Activated CD4-positive, alpha-beta T cell treated with anti-CD3 and anti-CD28 coated beads, Interleukin-2, amount 10 ng/mL, durations not matched to agents 24 days and 14 days (primary cell): ENCODE measurements at regions not wholly inside any gene's neighbourhood (a gene's known extent, or its start where the extent isn't known, plus 50 kb on each side); places are given as distances from the start of the nearest gene placed in this dataset.
"Not testable (repeated sequence)": the region's sequence is repeated elsewhere in the genome, so short reads cannot be mapped to it uniquely, and the experiment has no call there.

Experiments
- DNase-seq: peaks from one replicate; pipeline ENCODE4 v3.0.0; 2022
- H3K27ac Mint-ChIP-seq: one replicate; pipeline ENCODE4 v1.8.0; 2022; ENCODE audit warnings: mild to moderate bottlenecking, mixed read lengths
- H3K27me3 Mint-ChIP-seq: one replicate; pipeline ENCODE4 v1.8.0; 2022; ENCODE audit warnings: mixed read lengths
- H3K36me3 Mint-ChIP-seq: one replicate; pipeline ENCODE4 v1.8.0; 2022; ENCODE audit warnings: low read depth, mild to moderate bottlenecking, mixed read lengths
- H3K4me1 Mint-ChIP-seq: one replicate; pipeline ENCODE4 v1.8.0; 2021; ENCODE audit warnings: mixed read lengths
- H3K4me3 Mint-ChIP-seq: one replicate; pipeline ENCODE4 v1.8.0; 2022; ENCODE audit warnings: mild to moderate bottlenecking, moderate library complexity, mixed read lengths
- H3K9me3 Mint-ChIP-seq: one replicate; pipeline ENCODE4 v1.8.0; 2021; ENCODE audit warnings: mixed read lengths
- intact Hi-C: fragments of 100-400 bp; cut with micrococcal nuclease; formaldehyde crosslinking; loops from one replicate; pipeline ENCODE4 v1.15.1; 2023

DNA sequence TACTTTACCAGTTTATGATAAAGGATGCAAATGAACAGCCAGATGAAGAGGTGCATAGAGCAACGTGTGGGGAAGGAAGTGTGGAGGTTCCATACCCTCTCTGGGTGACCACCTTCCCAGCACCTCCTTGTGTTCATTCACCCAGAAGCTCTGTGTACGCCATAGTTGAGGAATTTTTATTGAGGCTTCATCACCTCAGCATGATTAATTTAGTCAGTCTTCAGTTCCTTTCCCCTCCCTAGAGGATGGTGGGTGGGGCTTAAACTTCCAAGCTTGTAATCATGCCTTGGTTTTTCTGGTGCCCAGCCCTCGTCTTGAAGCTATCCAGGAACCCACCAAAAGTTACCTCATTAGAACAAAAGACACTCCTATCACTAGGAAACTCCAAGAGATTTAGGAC, 162.7 kb downstream of the PLCE1 start:
- no peaks in the 10 kb centered on the region for H3K9me3 Mint-ChIP-seq
- intact Hi-C loops: no loop called here
- no peaks in the 10 kb centered on the region for H3K27me3 Mint-ChIP-seq
- H3K36me3 Mint-ChIP-seq: no peaks in the 10 kb centered on the region
- no peaks in the 10 kb centered on the region for H3K4me1 Mint-ChIP-seq
- no peak for DNase-seq
- no peak overlapping the region for H3K27ac Mint-ChIP-seq
- H3K4me3 Mint-ChIP-seq: no peak overlapping the region

DNA sequence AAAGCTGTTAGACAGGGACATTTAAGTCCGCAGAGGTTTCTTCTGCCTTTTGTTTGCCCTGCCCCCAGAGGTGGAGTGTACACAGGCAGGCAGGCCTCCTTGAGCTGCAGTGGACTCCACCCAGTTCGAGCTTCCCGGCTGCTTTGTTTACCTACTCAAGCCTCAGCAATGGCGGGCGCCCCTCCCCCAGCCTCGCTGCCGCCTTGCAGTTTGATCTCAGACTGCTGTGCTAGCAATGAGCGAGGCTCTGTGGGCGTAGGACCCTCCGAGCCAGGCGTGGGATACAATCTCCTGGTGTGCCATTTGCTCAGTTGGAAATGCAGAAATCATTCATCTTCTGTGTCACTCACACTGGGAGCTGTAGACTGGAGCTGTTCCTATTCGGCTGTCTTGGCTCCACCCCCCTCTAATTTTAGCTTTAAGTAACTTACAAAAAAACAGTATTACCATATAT, 171.5 kb downstream of the PLCE1 start:
- DNase-seq, H3K4me1 Mint-ChIP-seq, H3K27me3 Mint-ChIP-seq, H3K27ac Mint-ChIP-seq, H3K36me3 Mint-ChIP-seq, H3K4me3 Mint-ChIP-seq, intact Hi-C loops, H3K9me3 Mint-ChIP-seq: not testable (repeated sequence)

DNA sequence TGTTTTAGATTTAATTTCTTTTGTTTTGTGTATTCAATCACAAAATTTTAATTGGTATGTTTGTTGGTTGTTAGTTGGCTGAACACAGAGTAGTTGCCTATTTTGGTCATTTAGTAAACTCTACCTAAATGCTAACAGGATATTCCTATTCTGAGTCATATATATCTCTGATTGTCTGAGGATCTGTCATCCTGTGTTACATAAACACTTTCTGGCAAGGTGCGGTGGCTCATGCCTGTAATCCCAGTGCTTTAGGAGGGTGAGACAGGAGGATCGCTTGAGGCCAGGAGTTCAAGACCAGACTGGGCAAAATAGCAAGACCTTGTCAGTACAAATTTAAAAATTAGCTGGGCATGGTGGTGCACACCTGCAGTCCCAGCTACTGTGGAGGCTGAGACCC, 178.6 kb downstream of the PLCE1 start:
- intact Hi-C loops: no loop called here
- Mint-ChIP-seq H3K9me3 (no peaks in the 10 kb centered on the region), H3K4me1 (no peaks in the 10 kb centered on the region), H3K27ac (no peak overlapping the region), H3K36me3 (no peaks in the 10 kb centered on the region), H3K4me3 (no peak overlapping the region), H3K27me3 (peaks cover 3% of the 10 kb centered on the region)
- DNase-seq: no peak

DNA sequence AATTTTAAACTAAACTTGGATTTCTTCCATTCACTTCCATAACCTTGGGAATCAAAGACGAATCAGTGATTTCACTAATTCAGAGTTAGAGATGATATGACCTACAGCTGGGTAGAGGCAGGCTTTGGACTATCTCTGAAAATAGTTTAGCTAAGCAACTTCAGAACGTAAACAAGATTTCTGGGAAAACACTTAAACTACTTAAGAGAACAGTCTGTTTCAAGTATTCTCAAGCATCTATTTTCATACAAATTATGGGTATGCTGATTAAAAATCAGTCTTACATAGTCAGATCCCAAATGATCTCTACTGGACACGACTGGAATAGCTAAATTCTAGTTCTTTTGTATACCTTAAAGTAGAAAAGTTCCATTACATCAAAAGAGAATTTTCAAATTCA, 179.9 kb downstream of the PLCE1 start:
- no peak overlapping the region for H3K27ac Mint-ChIP-seq
- no peaks in the 10 kb centered on the region for H3K36me3 Mint-ChIP-seq
- DNase-seq: no peak
- no peak overlapping the region for H3K4me3 Mint-ChIP-seq
- H3K4me1 Mint-ChIP-seq: no peaks in the 10 kb centered on the region
- H3K27me3 Mint-ChIP-seq: peaks cover 3% of the 10 kb centered on the region
- H3K9me3 Mint-ChIP-seq: no peaks in the 10 kb centered on the region
- intact Hi-C loops: no loop called here

DNA sequence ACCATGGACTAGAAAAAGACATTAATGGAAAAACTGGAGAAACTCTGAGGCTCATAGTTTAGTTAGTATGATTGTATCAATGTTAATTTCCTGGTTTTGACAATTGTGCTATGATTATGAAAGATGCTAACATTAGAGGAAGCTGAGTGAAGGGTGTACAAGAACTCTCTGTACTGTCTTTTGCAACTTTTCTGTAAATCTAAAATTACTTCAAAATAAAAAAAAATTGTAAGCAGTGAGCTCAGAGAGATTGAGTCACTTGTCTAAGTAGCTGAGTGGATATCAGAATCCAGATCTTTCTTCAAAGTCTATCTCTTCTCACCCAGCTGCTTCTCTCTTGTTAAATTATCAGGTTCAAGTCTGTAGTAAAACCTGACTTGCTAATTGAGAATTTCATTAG, 181.1 kb downstream of the PLCE1 start:
- intact Hi-C loops: no loop called here
- no peak for DNase-seq
- Mint-ChIP-seq H3K4me1 (no peaks in the 10 kb centered on the region), H3K27me3 (peaks cover 3% of the 10 kb centered on the region), H3K9me3 (no peaks in the 10 kb centered on the region), H3K4me3 (no peak overlapping the region), H3K36me3 (no peaks in the 10 kb centered on the region), H3K27ac (no peak overlapping the region)

DNA sequence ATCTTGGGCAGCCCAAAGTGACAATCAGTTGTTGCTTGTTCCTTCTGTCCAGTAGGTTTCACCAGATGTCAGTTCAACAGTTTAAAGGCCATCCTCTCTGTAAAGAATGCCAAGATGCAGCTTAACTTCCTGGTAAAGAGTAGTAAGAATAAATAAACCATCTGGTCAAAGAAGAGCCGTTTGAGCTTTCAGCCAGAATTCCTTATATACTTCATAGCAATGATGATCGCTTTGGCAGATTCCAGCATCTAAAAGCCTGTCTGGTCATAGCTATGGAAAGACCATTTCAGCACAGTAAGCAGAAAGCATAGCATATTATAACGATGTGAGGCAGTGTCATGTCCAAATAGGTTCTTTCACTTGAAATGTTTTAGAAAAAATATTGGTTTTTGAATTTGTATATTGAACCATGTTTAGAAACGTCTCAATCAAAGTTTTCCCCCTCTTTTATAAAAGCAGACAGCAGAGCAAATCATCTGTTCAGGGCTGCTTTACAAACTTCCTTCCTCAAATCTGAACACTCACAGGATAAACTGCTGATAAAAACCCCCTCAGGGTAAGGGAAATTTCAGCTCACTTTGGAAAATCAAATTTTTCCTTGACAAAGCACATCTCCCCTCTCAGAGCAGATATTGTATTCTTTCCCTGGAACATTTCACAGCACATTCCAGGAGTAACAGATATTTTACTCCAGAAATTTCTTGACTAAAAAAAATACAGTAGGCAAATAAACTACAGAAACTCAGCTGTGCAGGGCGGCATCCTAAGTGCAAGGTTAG, 184.1 kb downstream of the NOC3L start:
- no peaks in the 10 kb centered on the region for H3K4me1 Mint-ChIP-seq
- peaks cover 3% of the 10 kb centered on the region for H3K27me3 Mint-ChIP-seq
- no peak overlapping the region for H3K4me3 Mint-ChIP-seq
- H3K9me3 Mint-ChIP-seq: no peaks in the 10 kb centered on the region
- H3K27ac Mint-ChIP-seq: no peak overlapping the region
- H3K36me3 Mint-ChIP-seq: no peaks in the 10 kb centered on the region
- intact Hi-C loops: no loop called here
- no peak for DNase-seq

DNA sequence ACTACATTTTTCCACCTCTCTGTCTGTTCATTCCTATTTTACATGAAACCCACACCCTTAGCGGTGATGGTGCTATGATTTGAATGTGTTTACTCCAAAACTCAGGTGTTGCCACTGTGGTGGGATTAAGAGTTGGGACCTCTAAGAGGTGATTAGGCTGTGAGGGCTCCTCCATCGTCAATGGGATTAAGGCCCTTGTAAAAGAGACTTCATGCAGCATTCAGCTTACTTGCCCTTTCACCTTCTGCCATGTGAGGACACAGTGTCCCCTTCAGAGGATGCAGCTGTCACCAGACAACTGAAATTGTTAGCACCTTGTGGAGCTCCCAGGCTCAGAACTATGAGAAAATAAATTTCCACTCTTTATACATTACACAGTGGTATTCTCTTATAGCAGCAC, 182.2 kb downstream of the NOC3L start:
- intact Hi-C loops: no loop called here
- Mint-ChIP-seq H3K36me3 (no peaks in the 10 kb centered on the region), H3K27ac (no peak overlapping the region), H3K4me1 (no peaks in the 10 kb centered on the region), H3K27me3 (peaks cover 3% of the 10 kb centered on the region), H3K4me3 (no peak overlapping the region), H3K9me3 (no peaks in the 10 kb centered on the region)
- DNase-seq: no peak

DNA sequence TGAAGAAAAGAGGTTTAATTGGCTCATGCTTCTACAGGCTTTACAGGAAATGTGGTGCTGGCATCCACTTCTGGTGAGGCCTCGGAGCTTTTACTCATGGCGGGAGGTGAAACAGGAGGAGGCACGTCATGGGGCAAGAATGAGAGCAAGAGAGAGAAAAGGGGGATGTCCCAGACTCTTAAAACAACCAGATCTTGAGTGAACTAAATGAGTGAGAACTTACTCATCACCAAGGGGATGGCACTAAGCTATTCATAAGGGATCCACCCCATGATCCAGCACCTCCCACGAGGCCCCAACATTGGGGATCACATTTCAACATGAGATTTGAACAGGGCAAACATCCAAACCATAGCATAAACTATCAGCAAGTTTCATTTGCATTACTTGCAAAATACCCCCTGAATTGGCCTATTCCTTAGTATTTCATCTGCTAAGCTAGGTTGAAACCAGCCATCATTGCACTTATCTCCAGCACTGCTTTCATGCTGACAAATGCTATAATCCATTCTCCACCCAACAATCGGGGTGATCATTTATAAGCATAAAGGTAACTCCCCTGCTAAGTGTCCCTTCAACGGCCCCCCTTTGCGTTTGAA, 179.0 kb downstream of the NOC3L start:
- no peaks in the 10 kb centered on the region for H3K27me3 Mint-ChIP-seq
- intact Hi-C loops: no loop called here
- H3K9me3 Mint-ChIP-seq: no peaks in the 10 kb centered on the region
- no peaks in the 10 kb centered on the region for H3K4me1 Mint-ChIP-seq
- no peaks in the 10 kb centered on the region for H3K36me3 Mint-ChIP-seq
- H3K27ac Mint-ChIP-seq: no peak overlapping the region
- no peak for DNase-seq
- no peak overlapping the region for H3K4me3 Mint-ChIP-seq

DNA sequence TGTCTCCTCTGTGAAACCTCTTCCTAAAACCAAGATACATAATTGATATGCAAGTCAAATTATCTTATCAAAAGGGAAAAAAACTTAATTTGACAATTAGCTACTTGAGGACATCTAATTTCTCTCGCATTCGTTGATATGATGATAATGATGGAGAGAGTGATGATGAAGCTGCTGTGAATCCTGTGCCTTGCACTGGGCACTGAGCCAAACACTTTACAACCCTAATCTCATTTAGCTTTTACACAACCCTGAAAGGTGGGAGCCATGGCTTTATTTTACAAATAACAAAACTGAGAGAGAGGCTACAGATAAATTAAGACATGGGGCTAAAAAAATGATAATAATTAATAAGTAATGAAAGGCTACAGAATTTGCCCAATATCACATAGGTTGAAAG, 176.0 kb downstream of the NOC3L start:
- Mint-ChIP-seq H3K9me3 (no peaks in the 10 kb centered on the region), H3K27me3 (no peaks in the 10 kb centered on the region), H3K4me3 (no peak overlapping the region), H3K27ac (no peak overlapping the region), H3K36me3 (no peaks in the 10 kb centered on the region), H3K4me1 (no peaks in the 10 kb centered on the region)
- DNase-seq: no peak
- intact Hi-C loops: no loop called here

DNA sequence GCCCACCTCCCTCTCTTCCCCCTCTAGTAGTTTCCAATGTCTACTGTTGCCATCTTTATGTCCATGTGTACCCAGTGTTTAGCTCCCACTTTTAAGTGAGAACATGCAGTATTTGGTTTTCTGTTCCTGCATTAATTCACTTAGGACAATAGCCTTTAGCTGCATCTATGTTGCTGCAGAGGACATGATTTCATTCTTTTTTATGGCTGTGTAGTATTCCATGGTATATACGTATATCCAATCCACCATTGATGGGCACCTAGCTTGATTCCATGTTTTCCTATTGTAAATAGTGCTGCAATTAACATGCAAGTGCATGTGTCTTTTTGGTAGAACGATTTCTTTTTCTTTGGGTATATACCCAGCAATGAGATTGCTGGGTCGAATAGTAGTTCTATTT, 170.4 kb downstream of the NOC3L start:
- no peak overlapping the region for H3K27ac Mint-ChIP-seq
- H3K27me3 Mint-ChIP-seq: peaks cover 4% of the 10 kb centered on the region
- no peaks in the 10 kb centered on the region for H3K36me3 Mint-ChIP-seq
- no peak overlapping the region for H3K4me3 Mint-ChIP-seq
- H3K4me1 Mint-ChIP-seq: no peaks in the 10 kb centered on the region
- intact Hi-C loops: no loop called here
- no peak for DNase-seq
- H3K9me3 Mint-ChIP-seq: no peaks in the 10 kb centered on the region

DNA sequence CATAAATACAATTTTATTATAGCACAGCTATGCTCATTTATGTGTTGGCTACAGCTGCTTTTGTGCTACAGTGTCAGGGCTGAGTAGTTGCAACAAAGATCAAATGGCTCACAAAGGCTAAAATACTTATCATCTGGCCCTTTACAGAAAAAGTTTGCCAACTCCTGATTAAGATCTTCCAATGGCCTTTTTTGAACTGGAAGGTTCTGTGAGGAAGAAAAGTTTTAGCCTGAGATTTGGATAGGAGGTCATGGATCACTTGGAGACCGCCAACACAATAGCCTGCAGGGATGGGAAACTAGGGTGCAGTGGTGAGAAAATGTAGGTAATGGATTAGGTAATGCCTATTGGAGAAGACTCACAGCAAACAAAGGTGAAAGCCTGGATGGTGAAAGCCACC, 169.8 kb downstream of the NOC3L start:
- Mint-ChIP-seq H3K27ac (no peak overlapping the region), H3K36me3 (no peaks in the 10 kb centered on the region), H3K27me3 (peaks cover 4% of the 10 kb centered on the region), H3K4me3 (no peak overlapping the region), H3K9me3 (no peaks in the 10 kb centered on the region), H3K4me1 (no peaks in the 10 kb centered on the region)
- DNase-seq: no peak
- intact Hi-C loops: no loop called here

DNA sequence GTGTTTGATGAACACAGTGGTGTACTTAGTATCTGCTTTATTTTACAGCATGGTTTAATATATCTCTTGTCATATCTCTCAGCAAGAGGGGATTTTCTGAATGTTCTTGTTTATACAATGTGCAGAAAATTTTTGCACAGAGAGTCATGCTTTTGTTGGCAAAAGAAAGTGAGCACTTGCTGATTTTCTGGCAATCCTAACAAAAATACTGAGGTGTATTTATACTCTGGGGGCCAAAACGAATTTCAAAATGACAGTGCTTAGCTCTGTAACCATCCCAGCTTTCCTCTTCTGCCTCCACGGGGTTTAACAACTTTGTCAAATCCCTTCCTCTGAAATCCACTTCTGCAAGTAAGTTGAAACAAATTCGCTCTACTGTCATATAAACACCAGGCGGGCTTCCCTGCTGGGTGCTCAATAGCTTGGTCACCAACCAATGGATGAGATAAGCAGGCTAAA, 169.2 kb downstream of the NOC3L start:
- Mint-ChIP-seq H3K4me1 (no peaks in the 10 kb centered on the region), H3K4me3 (no peak overlapping the region), H3K27ac (no peak overlapping the region), H3K27me3 (peaks cover 4% of the 10 kb centered on the region), H3K9me3 (no peaks in the 10 kb centered on the region), H3K36me3 (no peaks in the 10 kb centered on the region)
- intact Hi-C loops: no loop called here
- DNase-seq: no peak

DNA sequence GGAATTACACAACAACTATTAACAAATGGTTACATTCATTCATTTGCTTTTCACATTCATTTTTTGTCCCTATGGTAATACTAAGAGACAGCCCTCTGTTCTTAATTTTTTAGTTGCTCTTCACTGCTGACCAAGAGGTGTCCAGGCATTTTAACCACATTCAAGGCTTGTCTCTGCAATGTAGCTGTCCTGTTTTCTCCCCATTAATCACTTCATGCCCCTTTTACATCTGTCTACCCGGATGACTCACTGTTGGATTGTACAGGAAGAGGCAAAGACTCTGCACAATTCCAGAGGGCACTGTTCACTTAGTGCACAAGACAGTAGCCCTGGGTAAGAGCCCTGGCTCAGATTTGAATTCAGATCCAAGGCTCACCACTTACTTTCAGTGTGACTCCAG, 168.5 kb downstream of the NOC3L start:
- Mint-ChIP-seq H3K4me3 (no peak overlapping the region), H3K4me1 (no peaks in the 10 kb centered on the region), H3K27me3 (peaks cover 4% of the 10 kb centered on the region), H3K9me3 (no peaks in the 10 kb centered on the region), H3K27ac (no peak overlapping the region), H3K36me3 (no peaks in the 10 kb centered on the region)
- DNase-seq: no peak
- intact Hi-C loops: no loop called here

DNA sequence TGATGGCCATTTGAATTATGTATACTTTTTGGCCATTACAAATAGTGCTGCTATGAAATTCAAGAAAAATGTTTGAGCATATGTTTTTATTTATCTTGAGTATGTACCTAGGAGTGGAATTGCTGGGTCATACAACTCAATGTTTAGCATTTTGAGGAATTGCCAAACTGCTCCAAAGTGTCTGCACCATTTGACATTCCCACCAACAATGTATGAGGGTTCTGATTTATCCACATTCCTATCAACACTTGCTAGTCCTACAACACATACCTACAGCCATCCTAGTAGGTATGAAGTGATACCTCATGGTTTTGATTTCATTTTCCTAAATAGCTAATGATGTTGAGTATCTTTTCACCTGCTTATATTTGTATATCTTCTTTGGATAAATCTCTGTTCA, 165.5 kb downstream of the NOC3L start:
- Mint-ChIP-seq H3K4me3 (no peak overlapping the region), H3K4me1 (no peaks in the 10 kb centered on the region), H3K9me3 (no peaks in the 10 kb centered on the region), H3K36me3 (no peaks in the 10 kb centered on the region), H3K27me3 (peaks cover 4% of the 10 kb centered on the region), H3K27ac (no peak overlapping the region)
- no peak for DNase-seq
- intact Hi-C loops: no loop called here

DNA sequence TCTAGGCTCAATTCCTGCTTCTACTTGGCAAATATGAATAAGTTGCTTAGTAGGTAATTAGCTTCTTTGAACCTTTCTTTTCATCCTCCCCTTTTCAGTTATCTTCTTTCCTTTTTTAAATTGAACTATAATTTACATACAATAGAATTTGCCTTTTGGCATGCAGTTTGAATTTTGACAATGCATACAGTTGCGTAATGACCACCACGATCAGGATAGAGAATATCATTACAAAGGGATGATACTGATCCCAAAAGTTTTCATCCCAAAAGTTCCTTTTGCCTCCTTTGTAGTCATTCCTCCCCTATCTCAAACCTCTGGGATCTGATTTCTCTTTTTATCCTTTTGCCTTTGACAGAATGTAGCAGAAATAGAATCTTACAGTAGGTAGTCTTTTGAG, 164.4 kb downstream of the NOC3L start:
- no peaks in the 10 kb centered on the region for H3K9me3 Mint-ChIP-seq
- H3K36me3 Mint-ChIP-seq: no peaks in the 10 kb centered on the region
- no peak overlapping the region for H3K4me3 Mint-ChIP-seq
- H3K27me3 Mint-ChIP-seq: peaks cover 8% of the 10 kb centered on the region
- H3K4me1 Mint-ChIP-seq: no peaks in the 10 kb centered on the region
- no peak overlapping the region for H3K27ac Mint-ChIP-seq
- intact Hi-C loops: no loop called here
- DNase-seq: no peak
